HG03025 (cell line): ENCODE measurements at regions not wholly inside any gene's neighbourhood (a gene's known extent, or its start where the extent isn't known, plus 50 kb on each side); places are given as distances from the start of the nearest gene placed in this dataset.
"Not testable (repeated sequence)": the region's sequence is repeated elsewhere in the genome, so short reads cannot be mapped to it uniquely, and the experiment has no call there.

Source experiments
- ATAC-seq: cut with Tn5 transposase; IDR thresholded peaks from one replicate; pipeline ENCODE4 v1.9.1; 2021; ENCODE audit warnings: mild to moderate bottlenecking, moderate library complexity; ENCODE audit not compliant: unreplicated experiment, low FRiP score

DNA sequence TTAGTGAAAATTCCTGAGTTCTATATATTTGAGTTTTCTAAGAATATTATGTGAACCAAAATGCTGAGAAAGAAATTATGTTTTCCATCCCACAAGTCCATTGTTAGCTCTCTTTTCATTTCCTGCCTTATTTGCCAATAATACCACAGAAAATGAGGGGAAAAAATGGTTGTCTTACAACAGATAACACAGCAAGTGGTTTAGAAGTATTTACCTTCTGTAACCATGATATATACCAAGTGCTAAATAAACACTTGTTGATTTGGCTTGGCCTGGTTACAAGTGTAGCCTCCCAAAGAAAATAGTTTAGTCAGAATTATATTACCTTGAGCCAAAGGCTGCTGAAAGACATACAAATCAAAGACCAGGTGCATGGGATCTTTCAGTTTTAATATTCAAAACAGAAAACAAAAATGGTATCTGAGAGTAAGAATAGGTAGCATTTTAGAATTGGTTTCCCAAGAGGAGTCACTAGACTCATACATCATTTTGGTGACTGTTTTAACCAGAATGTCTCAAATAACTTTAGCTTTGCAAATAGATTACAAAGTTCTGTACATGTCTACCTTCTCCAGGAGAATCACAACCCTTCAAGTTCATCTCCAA, 439.8 kb upstream of the DYNLRB2 start:
- ATAC-seq = peak; percentile 41

GRCh38 chr16:80100186-80100585, 440.6 kb upstream of the DYNLRB2 start:
- ATAC-seq = no peak

GRCh38 chr16:80097098-80097497, 443.7 kb upstream of the DYNLRB2 start:
- no peak for ATAC-seq

- no peak for ATAC-seq
These were observed 448.1 kb upstream of the DYNLRB2 start for GRCh38 chr16:80092681-80093080.

DNA sequence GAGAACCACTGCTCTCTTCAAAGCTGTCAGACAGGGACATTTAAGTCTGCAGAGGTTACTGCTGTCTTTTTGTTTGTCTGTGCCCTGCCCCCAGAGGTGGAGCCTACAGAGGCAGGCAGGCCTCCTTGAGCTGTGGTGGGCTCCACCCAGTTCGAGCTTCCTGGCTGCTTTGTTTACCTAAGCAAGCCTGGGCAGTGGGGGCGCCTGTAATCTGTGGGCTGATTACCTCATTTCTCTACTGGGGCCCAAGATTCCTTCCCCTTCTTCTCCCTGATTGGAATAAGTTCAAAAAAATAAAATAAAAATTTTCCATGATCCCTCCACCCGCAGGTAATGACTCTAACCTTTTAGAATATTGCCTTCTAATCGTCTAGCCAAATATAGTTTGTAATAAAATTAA, 449.3 kb upstream of the DYNLRB2 start:
- ATAC-seq = not testable (repeated sequence)

GRCh38 chr16:80085606-80086005, 455.2 kb upstream of the DYNLRB2 start:
- no peak for ATAC-seq

GRCh38 chr16:80084614-80085013, 456.2 kb upstream of the DYNLRB2 start:
- ATAC-seq = no peak

GRCh38 chr16:80084163-80084562, 456.6 kb upstream of the DYNLRB2 start:
- ATAC-seq = no peak

DNA sequence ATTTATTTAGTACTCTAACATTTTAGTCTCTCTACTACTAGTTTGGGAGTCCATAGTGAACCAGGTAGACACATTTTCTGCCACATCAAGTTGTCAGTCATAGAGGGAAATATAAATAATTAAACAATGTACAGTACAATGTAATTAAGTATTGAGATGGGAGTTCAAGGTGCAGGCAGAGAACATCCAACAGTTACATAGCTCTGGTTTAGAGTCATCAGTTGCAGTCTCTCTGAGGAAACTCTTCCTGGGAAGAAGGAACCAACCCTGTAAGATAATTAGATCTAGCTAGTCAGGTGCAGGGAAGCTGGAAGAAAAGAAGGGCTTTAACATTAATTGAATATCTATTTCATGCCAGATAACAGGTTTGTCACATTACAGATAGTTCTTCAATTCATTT, 457.9 kb upstream of the DYNLRB2 start:
- no peak for ATAC-seq

DNA sequence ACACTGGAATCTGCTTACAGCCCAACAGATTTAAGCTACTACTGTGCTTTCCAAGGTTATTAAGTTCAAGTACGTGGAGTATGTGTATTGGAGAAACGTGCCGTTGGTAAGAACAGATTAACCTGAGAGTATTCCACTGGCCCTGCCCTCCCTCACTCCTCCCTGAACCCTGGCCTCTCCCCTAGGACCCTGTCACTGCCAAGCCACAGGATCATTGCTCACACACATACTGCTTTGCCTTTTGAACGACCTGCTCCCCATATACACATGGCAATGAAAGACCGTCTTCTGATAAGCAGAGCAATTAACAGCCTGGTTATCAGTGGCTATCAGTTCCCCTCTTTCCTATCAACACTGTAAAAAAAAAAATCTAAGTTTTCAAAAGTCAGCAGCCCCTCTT, 458.9 kb upstream of the DYNLRB2 start:
- ATAC-seq = no peak

DNA sequence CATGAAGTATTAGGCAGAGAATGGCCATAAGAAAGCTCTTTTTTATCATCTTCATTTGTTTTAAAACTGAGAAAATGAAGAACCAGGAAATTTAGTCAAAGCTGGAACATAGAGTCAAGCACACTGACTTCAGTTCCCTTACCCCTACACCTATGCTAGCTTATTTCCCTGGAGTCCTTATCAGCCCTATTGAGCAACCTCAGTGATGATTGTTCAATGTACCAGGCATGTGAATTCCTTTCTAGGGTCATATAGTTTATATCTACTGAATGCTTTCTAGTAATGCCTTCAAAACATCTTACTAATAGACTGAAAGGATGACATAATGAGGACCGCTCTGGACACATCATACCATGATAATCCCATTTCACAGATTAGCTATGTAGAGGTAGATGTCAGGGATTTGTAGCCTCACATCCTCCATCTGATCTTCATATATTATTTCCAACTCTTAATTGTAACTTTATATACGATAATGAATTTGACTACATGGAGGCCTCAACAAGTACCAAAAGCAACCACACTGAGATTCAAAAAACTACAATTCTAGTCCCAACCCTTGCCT, 460.4 kb upstream of the DYNLRB2 start:
- ATAC-seq = no peak

DNA sequence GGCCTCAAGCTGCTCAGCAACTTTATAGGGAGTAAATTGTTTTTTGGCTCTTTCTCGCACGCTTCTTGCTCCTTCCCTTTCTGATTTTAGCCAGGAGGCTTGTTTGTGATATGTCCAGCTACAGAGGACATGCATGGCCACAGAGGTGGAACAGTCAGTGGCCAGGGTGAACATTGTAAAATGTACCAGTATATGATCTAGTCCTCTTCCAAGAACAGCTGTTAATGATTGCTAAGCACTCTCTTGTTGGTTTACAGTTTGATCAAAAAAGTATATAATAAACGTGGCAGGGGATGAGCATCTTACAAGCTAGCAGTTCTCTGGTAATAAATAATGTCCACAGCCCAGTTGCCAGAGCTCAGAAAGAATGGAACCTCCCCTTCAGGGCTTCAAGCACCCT, 461.7 kb upstream of the DYNLRB2 start:
- ATAC-seq = no peak

DNA sequence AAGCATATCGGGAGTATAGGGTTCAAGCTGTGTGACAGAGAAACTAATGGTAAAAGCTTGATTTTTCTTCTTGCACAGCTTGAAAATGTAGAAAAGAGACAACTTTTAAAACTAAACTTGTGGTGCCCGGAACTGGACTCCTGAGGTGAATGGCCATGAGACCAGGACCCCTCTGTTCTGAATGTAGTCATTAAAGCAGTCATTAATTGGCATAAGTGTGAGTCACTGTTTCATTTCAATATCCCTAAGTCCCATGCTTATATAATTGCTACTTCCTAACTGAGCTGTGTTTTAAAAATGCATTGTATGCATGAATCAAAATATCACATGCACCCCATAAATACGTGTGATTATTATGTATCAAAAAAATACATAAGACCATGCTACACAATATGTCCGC, 463.1 kb upstream of the DYNLRB2 start:
- ATAC-seq = no peak

GRCh38 chr16:80074329-80074728, 466.5 kb upstream of the DYNLRB2 start:
- ATAC-seq = no peak

DNA sequence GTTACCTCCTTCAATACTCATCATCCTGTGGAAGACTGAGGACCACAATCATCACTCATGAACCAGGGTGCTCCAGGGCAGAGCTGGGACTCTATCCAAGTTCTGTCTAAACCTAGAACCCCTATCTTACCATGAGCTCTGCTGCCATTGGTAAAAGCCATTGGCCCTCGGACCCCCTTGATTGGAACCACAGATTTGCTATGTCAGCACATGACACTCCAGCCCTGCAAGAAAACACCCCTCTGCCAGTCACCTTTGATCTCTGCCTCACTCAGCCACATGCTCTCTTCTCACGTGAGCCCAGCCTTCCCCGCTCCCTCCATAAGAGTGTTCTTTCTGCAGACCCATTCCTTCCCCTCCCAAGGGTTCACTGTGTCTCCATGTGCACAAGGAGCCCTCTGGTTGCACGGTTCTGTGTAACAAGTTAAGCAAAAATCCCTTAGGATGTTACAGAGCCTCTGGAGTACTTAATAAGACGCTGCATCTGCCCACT, 468.8 kb upstream of the DYNLRB2 start:
- ATAC-seq = no peak

- no peak for ATAC-seq
These were observed 466.5 kb upstream of the MAF start for GRCh38 chr16:80066805-80067580.

DNA sequence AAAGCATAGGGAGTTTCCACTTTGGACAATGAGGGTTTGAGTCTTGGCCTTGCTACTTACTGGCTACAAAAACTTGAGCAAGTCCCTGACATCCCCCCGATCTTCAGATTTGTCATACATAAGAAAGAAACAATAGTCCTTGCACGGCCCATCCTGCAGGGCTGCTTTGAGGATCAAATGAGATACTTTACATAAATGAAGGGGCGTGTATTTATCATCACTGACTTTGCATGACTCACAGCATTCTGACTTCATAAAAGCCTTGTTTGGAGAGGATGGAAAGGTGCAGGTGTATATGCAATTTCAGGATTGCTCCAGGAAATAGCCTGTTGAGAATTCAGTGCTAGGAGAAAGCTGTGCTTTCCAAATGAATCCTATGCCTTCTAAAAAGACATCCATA, 465.0 kb upstream of the MAF start:
- ATAC-seq = no peak

DNA sequence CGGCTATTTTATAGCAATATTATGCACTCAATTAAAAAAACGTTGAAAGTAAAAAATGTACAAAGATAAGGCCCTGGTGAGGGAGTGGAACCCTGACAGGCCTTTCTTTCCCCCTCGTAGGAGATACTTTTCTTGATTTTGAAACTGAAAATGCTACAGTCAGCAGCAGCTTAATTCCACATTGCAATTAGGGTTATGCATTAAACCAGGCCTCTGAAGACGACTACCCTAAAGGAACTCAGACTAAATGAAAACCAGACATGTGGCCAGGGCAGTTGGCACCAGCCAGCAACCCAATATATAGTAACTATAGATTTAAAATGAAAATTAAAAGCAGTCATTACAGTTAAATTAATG, 463.2 kb upstream of the MAF start:
- ATAC-seq = no peak

DNA sequence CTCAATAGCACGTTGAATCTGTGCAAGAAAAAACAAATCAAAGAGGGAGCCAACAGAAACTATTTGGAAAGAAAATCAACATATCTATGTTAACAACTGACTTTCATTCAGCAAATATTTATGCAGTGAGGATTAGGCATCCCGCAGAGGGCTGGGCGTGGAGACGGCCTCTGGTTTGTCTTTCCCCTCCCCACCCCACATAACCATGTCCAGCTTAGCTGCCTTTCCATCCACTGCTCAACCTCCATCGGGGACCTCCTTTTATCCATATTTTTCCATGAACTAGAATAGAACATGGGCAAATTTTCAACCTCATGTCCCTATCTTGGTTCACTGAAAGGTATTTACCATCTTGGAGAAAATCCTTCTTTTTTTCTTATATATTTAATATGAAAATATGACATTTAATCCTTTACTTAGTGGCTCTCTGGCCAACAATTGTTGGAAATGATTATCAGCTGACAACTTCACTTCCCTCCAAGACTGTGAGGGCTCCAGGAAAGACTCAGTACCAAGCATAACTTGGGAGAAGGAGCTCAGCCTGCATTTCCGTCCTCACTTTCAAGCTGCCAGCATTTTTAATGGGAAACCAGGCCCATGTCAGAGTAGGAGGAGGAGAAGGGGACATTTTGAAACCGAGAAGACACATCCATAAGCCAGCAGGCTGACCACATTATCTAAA, 462.6 kb upstream of the MAF start:
- no peak for ATAC-seq

GRCh38 chr16:80062361-80063030, 462.0 kb upstream of the MAF start:
- ATAC-seq = no peak

- no peak for ATAC-seq
These were observed 459.9 kb upstream of the MAF start for GRCh38 chr16:80060470-80060869.
